ENCODE measurements at regions not wholly inside any gene's neighbourhood (a gene's known extent, or its start where the extent isn't known, plus 50 kb on each side); places are given as distances from the start of the nearest gene placed in this dataset.

DNA sequence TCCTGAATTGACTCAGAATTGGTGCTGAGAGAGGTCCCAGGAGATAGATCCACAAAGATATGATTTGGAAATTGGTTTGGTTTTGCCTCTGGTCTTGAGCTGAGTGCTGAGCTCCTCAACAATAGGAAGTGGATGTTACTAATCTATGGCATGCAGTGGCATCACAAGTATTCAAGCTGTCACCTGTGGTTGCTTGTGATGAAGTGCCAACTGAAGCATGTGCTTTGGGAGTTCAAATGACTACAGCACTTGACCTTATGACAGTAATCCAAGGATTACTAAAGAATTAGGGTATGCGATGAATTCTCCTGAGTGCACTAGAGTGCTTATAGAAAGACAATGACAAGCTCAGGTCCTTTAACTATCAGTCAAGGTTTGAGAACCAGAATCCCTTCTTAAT, 406.2 kb downstream of the NOVA1 start:
- TF ChIP-seq POLR2A (IDR thresholded peaks at IDR 0.05), result no peak
- no peak for TF ChIP-seq CTCF (IDR thresholded peaks at IDR 0.05)
